ENCODE measurements at regions not wholly inside any gene's neighbourhood (a gene's known extent, or its start where the extent isn't known, plus 50 kb on each side); places are given as distances from the start of the nearest gene placed in this dataset.

GRCh38 chr9:28927691-28928090 is 1354.4 kb upstream of the C9orf72 start:
- H3K4me3 ChIP-seq (ENCODE audit: low read length), result no peak overlapping the region
- no peak for DNase-seq (ENCODE audit: low read depth)
- no peak for TF ChIP-seq CTCF (conservative IDR thresholded peaks at IDR 0.05; ENCODE audit: low read length)

GRCh38 chr9:28929433-28929832 is 1356.2 kb upstream of the C9orf72 start:
- no peak overlapping the region for H3K4me3 ChIP-seq (ENCODE audit: low read length)
- TF ChIP-seq CTCF (conservative IDR thresholded peaks at IDR 0.05; ENCODE audit: low read length), result no peak
- DNase-seq (ENCODE audit: low read depth), result no peak

GRCh38 chr9:28930766-28931165 is 1357.5 kb upstream of the C9orf72 start:
- TF ChIP-seq CTCF (conservative IDR thresholded peaks at IDR 0.05; ENCODE audit: low read length), result no peak
- no peak overlapping the region for H3K4me3 ChIP-seq (ENCODE audit: low read length)
- no peak for DNase-seq (ENCODE audit: low read depth)

GRCh38 chr9:28934111-28934510 is 1360.8 kb upstream of the C9orf72 start:
- DNase-seq (ENCODE audit: low read depth), result no peak
- no peak overlapping the region for H3K4me3 ChIP-seq (ENCODE audit: low read length)
- TF ChIP-seq CTCF (conservative IDR thresholded peaks at IDR 0.05; ENCODE audit: low read length), result no peak

- DNase-seq (ENCODE audit: low read depth), result no peak
Measured at GRCh38 chr9:28938981-28939380, 1365.7 kb upstream of the C9orf72 start.

GRCh38 chr9:28941856-28942255 is 1368.6 kb upstream of the C9orf72 start:
- no peak for DNase-seq (ENCODE audit: low read depth)

More at GRCh38 chr9:28938981-28939380, 1365.7 kb upstream of the C9orf72 start:
- TF ChIP-seq CTCF (conservative IDR thresholded peaks at IDR 0.05; ENCODE audit: low read length), result no peak
- no peak overlapping the region for H3K4me3 ChIP-seq (ENCODE audit: low read length)

GRCh38 chr9:28942941-28943340 is 1369.7 kb upstream of the C9orf72 start:
- DNase-seq (ENCODE audit: low read depth), result no peak
- H3K4me3 ChIP-seq (ENCODE audit: low read length), result no peak overlapping the region
- no peak for TF ChIP-seq CTCF (conservative IDR thresholded peaks at IDR 0.05; ENCODE audit: low read length)

More at GRCh38 chr9:28941856-28942255, 1368.6 kb upstream of the C9orf72 start:
- TF ChIP-seq CTCF (conservative IDR thresholded peaks at IDR 0.05; ENCODE audit: low read length), result no peak
- H3K4me3 ChIP-seq (ENCODE audit: low read length), result no peak overlapping the region

Measured in AG10803 (cell line).